Karpas-422 (cell line): ENCODE measurements at regions not wholly inside any gene's neighbourhood (a gene's known extent, or its start where the extent isn't known, plus 50 kb on each side); places are given as distances from the start of the nearest gene placed in this dataset.

Experiments used
- DNase-seq: peaks from one replicate; pipeline ENCODE4 v3.0.0-alpha.2; 2015
- H2AFZ ChIP-seq: fragments of 200-600 bp; sonication (generic); 2 replicates; pipeline ENCODE4 v1.6.1; 2014; ENCODE audit warnings: antibody characterized with exemption, low read length, mixed read lengths
- H3K27ac ChIP-seq: fragments of 200-600 bp; sonication (generic); 2 replicates; pipeline ENCODE4 v1.5.1; 2014; ENCODE audit warnings: mild to moderate bottlenecking, low read length, moderate library complexity
- H3K27me3 ChIP-seq: fragments of 200-600 bp; sonication (generic); 2 replicates; pipeline ENCODE4 v1.6.1; 2014; ENCODE audit warnings: low read length, mixed read lengths
- H3K36me3 ChIP-seq: fragments of 200-600 bp; sonication (generic); 2 replicates; pipeline ENCODE4 v1.6.1; 2014; ENCODE audit warnings: low read length, mixed read lengths; ENCODE audit not compliant: insufficient read depth
- H3K4me1 ChIP-seq: fragments of 200-600 bp; sonication (generic); 2 replicates; pipeline ENCODE4 v1.6.1; 2014; ENCODE audit warnings: mild to moderate bottlenecking, low read length, mixed read lengths
- H3K4me2 ChIP-seq: fragments of 200-600 bp; sonication (generic); 2 replicates; pipeline ENCODE4 v1.6.1; 2014; ENCODE audit warnings: low read length, low read depth, mild to moderate bottlenecking; ENCODE audit not compliant: poor library complexity, severe bottlenecking
- H3K4me3 ChIP-seq: fragments of 200-600 bp; sonication (generic); 2 replicates; pipeline ENCODE4 v1.5.1; 2014; ENCODE audit warnings: mild to moderate bottlenecking, antibody characterized with exemption, low read length, mixed read lengths
- H3K79me2 ChIP-seq: fragments of 200-600 bp; sonication (generic); 2 replicates; pipeline ENCODE4 v1.6.1; 2014; ENCODE audit warnings: mild to moderate bottlenecking, low read length, mixed read lengths
- H3K9ac ChIP-seq: fragments of 200-600 bp; sonication (generic); 2 replicates; pipeline ENCODE4 v1.6.0; 2014; ENCODE audit warnings: low read length
- H3K9me2 ChIP-seq: fragments of 200-600 bp; sonication (generic), shearing (Covaris generic); replicated peaks from 2 replicates; pipeline ENCODE4 v1.6.0; 2014; ENCODE audit warnings: mild to moderate bottlenecking, low read length, moderate library complexity; ENCODE audit not compliant: insufficient read depth
- H3K9me3 ChIP-seq: fragments of 300-700, 200-600 bp; sonication (generic); 2 replicates; pipeline ENCODE4 v1.6.1; 2014; ENCODE audit warnings: low read length, mixed read lengths
- H4K20me1 ChIP-seq: fragments of 200-600 bp; sonication (generic); 2 replicates; pipeline ENCODE4 v1.6.1; 2014; ENCODE audit warnings: mild to moderate bottlenecking, antibody characterized with exemption, low read length, low read depth; ENCODE audit not compliant: insufficient read depth

GRCh38 chr14:54136894-54137613 is 180.4 kb upstream of the BMP4 start:
- no peaks in the 10 kb centered on the region for H3K27me3 ChIP-seq
- H3K79me2 ChIP-seq: no peaks in the 10 kb centered on the region
- H3K9ac ChIP-seq: no peak overlapping the region
- no peak overlapping the region for H3K27ac ChIP-seq
- no peak overlapping the region for H2AFZ ChIP-seq
- H3K4me1 ChIP-seq: no peaks in the 10 kb centered on the region
- H3K4me2 ChIP-seq: no peak overlapping the region
- H3K4me3 ChIP-seq: no peak overlapping the region
- H3K36me3 ChIP-seq: no peaks in the 10 kb centered on the region
- H4K20me1 ChIP-seq: no peaks in the 10 kb centered on the region
- H3K9me2 ChIP-seq: no peaks in the 10 kb centered on the region
- H3K9me3 ChIP-seq: no peaks in the 10 kb centered on the region
- no peak for DNase-seq

GRCh38 chr14:54137614-54137961 is 181.0 kb upstream of the BMP4 start:
- Histone ChIP-seq H2AFZ (no peak overlapping the region), H3K4me3 (no peak overlapping the region), H3K9me2 (no peaks in the 10 kb centered on the region), H3K9ac (no peak overlapping the region), H3K9me3 (no peaks in the 10 kb centered on the region), H3K27me3 (0 out of 2 replicates have a peak, but pooled peaks cover 4% of the 10 kb centered on the region), H3K36me3 (no peaks in the 10 kb centered on the region), H3K4me2 (no peak overlapping the region), H4K20me1 (no peaks in the 10 kb centered on the region), H3K4me1 (no peaks in the 10 kb centered on the region), H3K27ac (no peak overlapping the region), H3K79me2 (no peaks in the 10 kb centered on the region)
- DNase-seq: no peak

- Histone ChIP-seq H3K4me2 (no peak overlapping the region), H3K79me2 (no peaks in the 10 kb centered on the region), H3K9ac (no peak overlapping the region), H3K4me1 (no peaks in the 10 kb centered on the region), H4K20me1 (no peaks in the 10 kb centered on the region), H3K27me3 (0 out of 2 replicates have a peak, but pooled peaks cover 4% of the 10 kb centered on the region), H3K4me3 (no peak overlapping the region), H3K9me3 (no peaks in the 10 kb centered on the region), H3K36me3 (no peaks in the 10 kb centered on the region), H2AFZ (no peak overlapping the region), H3K27ac (no peak overlapping the region), H3K9me2 (no peaks in the 10 kb centered on the region)
- DNase-seq: no peak
Observed at GRCh38 chr14:54138024-54138353, 181.4 kb upstream of the BMP4 start.

GRCh38 chr14:54138354-54139038 is 181.9 kb upstream of the BMP4 start:
- no peaks in the 10 kb centered on the region for H3K4me1 ChIP-seq
- no peak overlapping the region for H3K4me2 ChIP-seq
- no peaks in the 10 kb centered on the region for H3K79me2 ChIP-seq
- H3K9me3 ChIP-seq: no peaks in the 10 kb centered on the region
- H3K9me2 ChIP-seq: no peaks in the 10 kb centered on the region
- no peak overlapping the region for H3K4me3 ChIP-seq
- H3K27me3 ChIP-seq: 0 out of 2 replicates have a peak, but pooled peaks cover 4% of the 10 kb centered on the region
- no peaks in the 10 kb centered on the region for H4K20me1 ChIP-seq
- no peak for DNase-seq
- no peaks in the 10 kb centered on the region for H3K36me3 ChIP-seq
- H3K9ac ChIP-seq: no peak overlapping the region
- H3K27ac ChIP-seq: no peak overlapping the region
- no peak overlapping the region for H2AFZ ChIP-seq

DNA sequence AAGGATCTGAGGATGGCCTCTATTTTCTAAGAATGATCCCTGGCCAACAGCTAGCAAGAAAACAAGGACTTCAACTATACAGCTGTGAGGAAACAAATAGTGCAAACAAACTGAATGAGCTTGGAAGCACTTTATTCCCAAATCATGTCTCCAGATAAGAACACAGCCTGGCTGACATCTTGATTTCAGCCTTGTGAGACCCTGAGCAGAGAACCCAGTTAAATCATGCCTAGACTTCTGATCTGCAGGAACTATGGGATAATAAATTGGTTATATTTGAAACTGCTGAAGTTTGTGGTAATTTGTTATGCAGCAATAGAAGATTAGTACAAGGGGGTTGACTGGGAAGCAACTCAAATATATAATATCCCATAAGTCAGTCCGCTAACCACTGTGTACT is 183.9 kb upstream of the BMP4 start:
- Histone ChIP-seq H3K36me3 (no peaks in the 10 kb centered on the region), H3K9me2 (no peaks in the 10 kb centered on the region), H3K9ac (no peak overlapping the region), H3K4me1 (no peaks in the 10 kb centered on the region), H2AFZ (no peak overlapping the region), H3K4me2 (no peak overlapping the region), H4K20me1 (no peaks in the 10 kb centered on the region), H3K27me3 (0 out of 2 replicates have a peak, but pooled peaks cover 4% of the 10 kb centered on the region), H3K79me2 (no peaks in the 10 kb centered on the region), H3K27ac (no peak overlapping the region), H3K9me3 (no peaks in the 10 kb centered on the region), H3K4me3 (no peak overlapping the region)
- DNase-seq: no peak

DNA sequence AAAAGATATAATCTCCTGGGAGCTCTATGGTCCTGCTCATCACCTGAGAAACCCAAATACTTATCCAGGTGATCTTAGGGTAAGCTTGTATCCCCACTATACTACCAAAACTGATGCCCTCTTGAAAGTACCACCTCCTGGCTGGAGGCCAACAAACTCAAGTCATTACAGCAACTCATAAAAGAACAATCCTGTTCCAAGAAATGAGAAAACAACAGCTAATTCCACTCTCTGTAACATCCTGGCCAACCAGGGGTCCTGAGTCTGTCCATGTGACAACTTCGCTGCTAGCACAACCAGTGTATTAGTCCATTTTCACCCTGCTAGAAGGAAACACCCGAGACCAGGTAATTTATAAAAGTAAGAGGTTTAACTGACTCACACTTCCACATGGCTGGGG is 190.0 kb upstream of the BMP4 start:
- H3K27me3 ChIP-seq: peaks cover 7% of the 10 kb centered on the region; the same call in 1 of the 2 replicates
- no peak overlapping the region for H3K4me2 ChIP-seq

GRCh38 chr14:54147282-54147681 is 190.7 kb upstream of the BMP4 start:
- Histone ChIP-seq H3K4me3 (no peak overlapping the region), H3K27ac (no peak overlapping the region), H3K9me3 (no peaks in the 10 kb centered on the region), H3K4me1 (no peaks in the 10 kb centered on the region), H3K36me3 (no peaks in the 10 kb centered on the region), H3K9ac (no peak overlapping the region), H2AFZ (no peak overlapping the region), H3K9me2 (no peaks in the 10 kb centered on the region), H3K79me2 (no peaks in the 10 kb centered on the region), H3K4me2 (no peak overlapping the region), H4K20me1 (no peaks in the 10 kb centered on the region), H3K27me3 (peaks cover 6% of the 10 kb centered on the region; the same call in 1 of the 2 replicates)
- DNase-seq: no peak

More for the DNA sequence above, 190.0 kb upstream of the BMP4 start:
- no peak overlapping the region for H2AFZ ChIP-seq
- DNase-seq: no peak
- no peaks in the 10 kb centered on the region for H4K20me1 ChIP-seq
- no peaks in the 10 kb centered on the region for H3K36me3 ChIP-seq
- H3K27ac ChIP-seq: no peak overlapping the region
- H3K79me2 ChIP-seq: no peaks in the 10 kb centered on the region
- no peaks in the 10 kb centered on the region for H3K4me1 ChIP-seq
- no peak overlapping the region for H3K4me3 ChIP-seq
- no peak overlapping the region for H3K9ac ChIP-seq
- no peaks in the 10 kb centered on the region for H3K9me3 ChIP-seq
- H3K9me2 ChIP-seq: no peaks in the 10 kb centered on the region

DNA sequence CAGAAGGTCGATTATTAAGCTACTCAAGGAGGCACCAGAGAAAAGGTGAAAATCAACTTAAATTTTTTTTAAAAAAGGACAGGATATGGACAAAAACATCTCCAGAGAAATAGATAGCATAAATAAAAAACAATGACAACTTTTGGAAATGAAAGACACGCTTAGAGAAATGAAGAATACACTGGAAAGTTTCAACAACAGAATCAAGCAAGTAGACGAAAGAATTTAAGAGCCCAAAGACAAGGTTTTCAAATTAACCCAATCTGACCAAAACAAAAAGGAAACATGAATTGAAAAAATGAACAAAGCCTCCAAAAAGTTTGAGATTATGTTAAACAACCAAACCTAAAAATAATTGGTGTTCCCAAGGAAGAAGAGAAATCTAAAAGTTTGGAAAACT is 191.1 kb upstream of the BMP4 start:
- Histone ChIP-seq H3K4me1 (no peaks in the 10 kb centered on the region), H3K27me3 (peaks cover 2% of the 10 kb centered on the region; the same call in 1 of the 2 replicates), H3K27ac (no peak overlapping the region), H3K4me2 (no peak overlapping the region), H4K20me1 (no peaks in the 10 kb centered on the region), H3K4me3 (no peak overlapping the region), H2AFZ (no peak overlapping the region), H3K79me2 (no peaks in the 10 kb centered on the region), H3K9ac (no peak overlapping the region), H3K9me2 (no peaks in the 10 kb centered on the region), H3K9me3 (no peaks in the 10 kb centered on the region), H3K36me3 (no peaks in the 10 kb centered on the region)
- no peak for DNase-seq
